RWPE1 (cell line): ENCODE measurements at regions not wholly inside any gene's neighbourhood (a gene's known extent, or its start where the extent isn't known, plus 50 kb on each side); places are given as distances from the start of the nearest gene placed in this dataset.

Source experiments
- CTCF ChIA-PET: fragments of 350-600 bp; sonication (Branson Sonifier 250); formaldehyde crosslinking; extraction: SDS; loops from one replicate; lab custom pipeline; 2021; lab: Yijun Ruan, JAX
- POLR2A ChIA-PET: fragments of 400-600 bp; formaldehyde crosslinking; extraction: SDS; loops from one replicate; lab custom pipeline; 2020; ENCODE audit warnings: antibody characterized with exemption; ENCODE audit not compliant: low non-redundant PET; lab: Yijun Ruan, JAX
- DNase-seq: peaks from one replicate; pipeline ENCODE4 v3.0.0; 2012; ENCODE audit warnings: low spot score
- H3K27ac ChIP-seq: fragments of 450-650 bp; 2 replicates; pipeline ENCODE4 v1.5.1; 2017
- CTCF ChIP-seq: fragments of 450-650 bp; conservative IDR thresholded peaks from 2 replicates; pipeline ENCODE4 v1.5.1; 2017; ENCODE audit warnings: low read depth, mild to moderate bottlenecking

DNA sequence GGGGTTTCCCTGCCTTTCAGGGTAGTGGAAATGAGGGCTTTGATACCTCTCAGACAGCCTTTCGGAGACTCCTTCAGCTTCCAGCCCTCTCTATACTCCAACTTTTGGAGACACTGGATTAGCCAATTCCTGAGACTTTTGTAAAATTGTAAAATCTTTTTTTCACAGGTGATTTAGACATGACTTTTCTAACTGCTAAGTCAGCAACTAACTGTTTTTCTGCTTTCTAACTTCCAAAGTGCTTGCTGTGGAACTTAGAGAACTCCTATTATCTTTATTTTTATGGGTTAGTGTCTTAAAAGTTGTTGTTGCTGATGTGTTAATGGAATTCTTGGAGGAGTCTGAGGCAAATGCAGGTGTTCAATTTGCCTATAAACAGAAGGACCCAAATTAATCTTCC lies 616.7 kb upstream of the ID2 start:
- no peak for TF ChIP-seq CTCF
- H3K27ac ChIP-seq, result no peak overlapping the region
- ChIA-PET POLR2A (no interaction called here), CTCF (no interaction called here)
- no peak for DNase-seq

GRCh38 chr2:8067784-8068336 lies 614.0 kb upstream of the ID2 start:
- DNase-seq, result no peak
- no peak overlapping the region for H3K27ac ChIP-seq
- ChIA-PET CTCF (interaction anchor here (0.7 kb wide), 1 partner anchor 471 kb away, joined by 4 read pairs; no protein-coding TSS in a partner anchor), POLR2A (no interaction called here)
- TF ChIP-seq CTCF, result no peak

DNA sequence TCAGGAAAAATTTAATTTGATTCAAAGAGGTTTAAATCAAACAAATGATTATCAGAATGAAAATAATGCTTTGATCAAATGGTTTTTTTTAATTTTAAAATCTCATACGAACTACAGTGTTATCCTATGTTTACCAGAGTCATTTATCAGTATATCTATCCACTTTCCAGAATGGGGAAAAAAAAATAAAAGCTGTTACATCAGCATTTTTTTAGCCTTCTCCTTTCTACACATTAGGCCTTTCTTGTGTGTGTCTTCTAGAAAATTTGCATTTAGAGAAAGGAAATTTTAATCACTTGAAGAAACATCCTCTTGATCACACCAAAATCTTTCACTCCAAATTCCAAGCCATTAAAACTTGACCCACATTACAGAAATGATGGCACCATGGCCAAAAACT lies 608.9 kb upstream of the ID2 start:
- no peak overlapping the region for H3K27ac ChIP-seq
- ChIA-PET CTCF (no interaction called here), POLR2A (no interaction called here)
- TF ChIP-seq CTCF, result no peak
- DNase-seq, result no peak

GRCh38 chr2:8073916-8074315 lies 607.9 kb upstream of the ID2 start:
- ChIA-PET POLR2A (no interaction called here), CTCF (no interaction called here)
- no peak for TF ChIP-seq CTCF
- no peak overlapping the region for H3K27ac ChIP-seq
- DNase-seq, result no peak

- CTCF ChIA-PET, result no interaction called here
Measured at GRCh38 chr2:8076448-8077342, 605.2 kb upstream of the ID2 start.

DNA sequence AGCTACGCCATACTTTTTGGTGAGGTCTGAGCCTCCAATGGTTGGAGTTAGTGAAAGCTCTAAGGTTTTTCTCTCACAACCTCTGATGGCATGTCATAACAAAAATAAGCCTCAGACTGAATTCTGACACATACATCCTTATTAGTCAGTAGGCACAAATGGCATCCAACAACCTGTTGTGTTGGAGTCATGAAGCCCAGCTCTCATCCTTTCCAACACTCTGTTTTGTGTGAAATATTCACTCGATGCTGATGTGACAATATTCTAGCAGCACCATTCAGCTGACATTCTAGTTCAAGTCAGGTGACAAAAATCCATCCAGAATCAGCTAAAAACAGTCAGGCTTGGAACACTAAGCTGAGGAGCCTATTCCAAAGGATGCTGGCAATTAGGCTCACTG lies 603.2 kb upstream of the ID2 start:
- ChIA-PET CTCF (no interaction called here), POLR2A (no interaction called here)
- no peak for TF ChIP-seq CTCF
- H3K27ac ChIP-seq, result no peak overlapping the region
- no peak for DNase-seq

More at GRCh38 chr2:8076448-8077342, 605.2 kb upstream of the ID2 start:
- no peak overlapping the region for H3K27ac ChIP-seq
- POLR2A ChIA-PET, result no interaction called here
- no peak for DNase-seq
- TF ChIP-seq CTCF, result no peak
